Activated T-cell treated with anti-CD3 and anti-CD28 coated beads for 48 hours (primary cell): ENCODE measurements at regions not wholly inside any gene's neighbourhood (a gene's known extent, or its start where the extent isn't known, plus 50 kb on each side); places are given as distances from the start of the nearest gene placed in this dataset.

Source experiments
- DNase-seq: peaks from one replicate; pipeline ENCODE4 v3.0.0-alpha.2; 2020; ENCODE audit warnings: low read depth

GRCh38 chr13:105231579-105231978, 1303.9 kb downstream of the EFNB2 start:
- no peak for DNase-seq

- no peak for DNase-seq
Observed at GRCh38 chr13:105220881-105221280, 1314.6 kb downstream of the EFNB2 start.

GRCh38 chr13:105220063-105220462, 1315.4 kb downstream of the EFNB2 start:
- DNase-seq = no peak

- no peak for DNase-seq
Observed at GRCh38 chr13:105219651-105220050, 1315.8 kb downstream of the EFNB2 start.

- DNase-seq = no peak
Observed at GRCh38 chr13:105213512-105213911, 1322.0 kb downstream of the EFNB2 start.

- no peak for DNase-seq
Observed at GRCh38 chr13:105207572-105208293, 1327.7 kb downstream of the EFNB2 start.

- no peak for DNase-seq
Observed at GRCh38 chr13:105202354-105202753, 1333.1 kb downstream of the EFNB2 start.

GRCh38 chr13:105201351-105201750, 1334.1 kb downstream of the EFNB2 start:
- no peak for DNase-seq

GRCh38 chr13:105200181-105200580, 1335.3 kb downstream of the EFNB2 start:
- DNase-seq = no peak

- DNase-seq = no peak
Observed at GRCh38 chr13:105196052-105196451, 1339.4 kb downstream of the EFNB2 start.

GRCh38 chr13:105193026-105193425, 1342.4 kb downstream of the EFNB2 start:
- DNase-seq = no peak

- DNase-seq = no peak
Observed at GRCh38 chr13:105184201-105184600, 1351.3 kb downstream of the EFNB2 start.

- no peak for DNase-seq
Observed at GRCh38 chr13:105177265-105177900, 1358.1 kb downstream of the EFNB2 start.

GRCh38 chr13:105170438-105170837, 1365.0 kb downstream of the EFNB2 start:
- DNase-seq = no peak

- DNase-seq = no peak
Observed at GRCh38 chr13:105168295-105168694, 1367.2 kb downstream of the EFNB2 start.

- DNase-seq = no peak
Observed at GRCh38 chr13:105167385-105167784, 1368.1 kb downstream of the EFNB2 start.

- DNase-seq = no peak
Observed at GRCh38 chr13:105165449-105166125, 1369.9 kb downstream of the EFNB2 start.

GRCh38 chr13:105159841-105160240, 1375.6 kb downstream of the EFNB2 start:
- no peak for DNase-seq

- no peak for DNase-seq
Observed at GRCh38 chr13:105153611-105154010, 1381.9 kb downstream of the EFNB2 start.

GRCh38 chr13:105151639-105152038, 1383.8 kb downstream of the EFNB2 start:
- DNase-seq = no peak

- DNase-seq = no peak
Observed at GRCh38 chr13:105147461-105147860, 1388.0 kb downstream of the EFNB2 start.

GRCh38 chr13:105144936-105145335, 1390.5 kb downstream of the EFNB2 start:
- DNase-seq = no peak

GRCh38 chr13:105144020-105144419, 1391.4 kb downstream of the EFNB2 start:
- DNase-seq = no peak
